ENCODE measurements at regions not wholly inside any gene's neighbourhood (a gene's known extent, or its start where the extent isn't known, plus 50 kb on each side); places are given as distances from the start of the nearest gene placed in this dataset.

DNA sequence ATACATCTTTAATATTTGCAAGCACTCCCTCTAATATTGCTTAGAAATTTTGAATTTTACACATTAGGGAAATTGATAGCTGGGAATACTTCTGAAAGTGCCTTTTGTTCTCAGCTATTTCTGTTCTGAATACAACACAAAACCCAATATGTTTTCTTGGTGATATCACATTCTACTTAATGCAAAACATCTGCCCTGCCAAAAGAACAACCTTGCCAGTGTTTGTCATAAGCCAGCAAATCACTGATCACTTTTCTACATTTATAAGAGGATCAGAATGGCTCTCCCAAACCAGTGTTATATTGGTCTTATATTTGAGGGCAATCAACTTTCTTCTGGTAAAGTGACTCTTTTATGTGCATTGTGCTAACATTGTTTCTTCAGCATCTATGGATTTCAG lies 126.8 kb upstream of the APOOL start:
- H3F3A ChIP-seq (replicated peaks; ENCODE audit: insufficient read depth) = no peaks in the 10 kb centered on the region
- no peaks in the 10 kb centered on the region for H3K4me1 ChIP-seq (ENCODE audit: control insufficient read depth in 1 of 2, insufficient read depth in 2 of 2, low read depth in 1 of 2, low read length in 1 of 2)
- H3K4me2 ChIP-seq = no peak overlapping the region
- no peak overlapping the region for H3K27ac ChIP-seq (ENCODE audit: low read depth in 2 of 2, low read length in 1 of 2)
- CTCF ChIA-PET = no interaction called here
- H3K9ac ChIP-seq = no peak overlapping the region
- H3K4me3 ChIP-seq (ENCODE audit: low read depth in 2 of 2, low read length in 1 of 2) = no peak overlapping the region
- no peaks in the 10 kb centered on the region for H3K36me3 ChIP-seq (replicated peaks in 1 of 2; ENCODE audit: control insufficient read depth in 1 of 2, insufficient read depth in 2 of 2, low read length in 1 of 2)
- no peak for DNase-seq
- no peak overlapping the region for H2AFZ ChIP-seq (ENCODE audit: low read depth)
- H3K9me2 ChIP-seq = no peaks in the 10 kb centered on the region
- H3K27me3 ChIP-seq (ENCODE audit: insufficient read depth) = no peaks in the 10 kb centered on the region
- H3K9me3 ChIP-seq = no peaks in the 10 kb centered on the region
- TF ChIP-seq JUND (IDR thresholded peaks at IDR 0.05) (no peak), RFX5 (IDR thresholded peaks at IDR 0.05; ENCODE audit: low read length) (no peak)
- TF ChIP-seq, protein P1, sequence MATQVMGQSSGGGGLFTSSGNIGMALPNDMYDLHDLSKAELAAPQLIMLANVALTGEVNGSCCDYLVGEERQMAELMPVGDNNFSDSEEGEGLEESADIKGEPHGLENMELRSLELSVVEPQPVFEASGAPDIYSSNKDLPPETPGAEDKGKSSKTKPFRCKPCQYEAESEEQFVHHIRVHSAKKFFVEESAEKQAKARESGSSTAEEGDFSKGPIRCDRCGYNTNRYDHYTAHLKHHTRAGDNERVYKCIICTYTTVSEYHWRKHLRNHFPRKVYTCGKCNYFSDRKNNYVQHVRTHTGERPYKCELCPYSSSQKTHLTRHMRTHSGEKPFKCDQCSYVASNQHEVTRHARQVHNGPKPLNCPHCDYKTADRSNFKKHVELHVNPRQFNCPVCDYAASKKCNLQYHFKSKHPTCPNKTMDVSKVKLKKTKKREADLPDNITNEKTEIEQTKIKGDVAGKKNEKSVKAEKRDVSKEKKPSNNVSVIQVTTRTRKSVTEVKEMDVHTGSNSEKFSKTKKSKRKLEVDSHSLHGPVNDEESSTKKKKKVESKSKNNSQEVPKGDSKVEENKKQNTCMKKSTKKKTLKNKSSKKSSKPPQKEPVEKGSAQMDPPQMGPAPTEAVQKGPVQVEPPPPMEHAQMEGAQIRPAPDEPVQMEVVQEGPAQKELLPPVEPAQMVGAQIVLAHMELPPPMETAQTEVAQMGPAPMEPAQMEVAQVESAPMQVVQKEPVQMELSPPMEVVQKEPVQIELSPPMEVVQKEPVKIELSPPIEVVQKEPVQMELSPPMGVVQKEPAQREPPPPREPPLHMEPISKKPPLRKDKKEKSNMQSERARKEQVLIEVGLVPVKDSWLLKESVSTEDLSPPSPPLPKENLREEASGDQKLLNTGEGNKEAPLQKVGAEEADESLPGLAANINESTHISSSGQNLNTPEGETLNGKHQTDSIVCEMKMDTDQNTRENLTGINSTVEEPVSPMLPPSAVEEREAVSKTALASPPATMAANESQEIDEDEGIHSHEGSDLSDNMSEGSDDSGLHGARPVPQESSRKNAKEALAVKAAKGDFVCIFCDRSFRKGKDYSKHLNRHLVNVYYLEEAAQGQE (IDR thresholded peaks at IDR 0.05; ENCODE audit: low read depth, low read length) = no peak
- H4K20me1 ChIP-seq (ENCODE audit: insufficient read depth) = no peaks in the 10 kb centered on the region
- no peaks in the 10 kb centered on the region for H3K79me2 ChIP-seq (ENCODE audit: insufficient read depth)
- POLR2A ChIA-PET = no interaction called here

DNA sequence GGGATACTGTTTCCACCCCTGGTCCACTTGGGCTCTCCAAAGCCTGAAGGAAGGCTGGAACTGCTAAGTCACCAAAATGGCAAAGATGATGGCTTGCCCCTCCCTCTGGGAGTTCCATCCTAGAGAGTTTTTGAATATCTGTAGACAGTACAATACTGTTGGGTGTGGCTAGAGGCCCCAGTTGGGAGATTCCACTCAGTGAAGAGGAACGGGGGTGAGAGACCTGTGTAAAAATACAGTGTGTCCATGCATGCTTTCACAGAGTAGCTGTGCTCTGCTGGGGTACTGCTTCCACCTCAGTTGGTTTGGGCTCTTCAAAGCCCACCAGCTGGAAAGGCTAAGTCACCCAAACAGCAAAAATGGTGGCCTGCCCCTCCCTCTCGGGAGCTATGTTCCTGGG lies 109.8 kb upstream of the APOOL start:
- Histone ChIP-seq H3K9ac (no peak overlapping the region), H3K9me2 (no peaks in the 10 kb centered on the region), H3K9me3 (no peaks in the 10 kb centered on the region), H3K36me3 (replicated peaks in 1 of 2; ENCODE audit: control insufficient read depth in 1 of 2, insufficient read depth in 2 of 2, low read length in 1 of 2) (no peaks in the 10 kb centered on the region), H3K4me1 (ENCODE audit: control insufficient read depth in 1 of 2, insufficient read depth in 2 of 2, low read depth in 1 of 2, low read length in 1 of 2) (no peaks in the 10 kb centered on the region), H3K4me3 (ENCODE audit: low read depth in 2 of 2, low read length in 1 of 2) (no peak overlapping the region), H2AFZ (ENCODE audit: low read depth) (no peak overlapping the region), H3F3A (replicated peaks; ENCODE audit: insufficient read depth) (no peaks in the 10 kb centered on the region), H3K27me3 (ENCODE audit: insufficient read depth) (no peaks in the 10 kb centered on the region), H3K4me2 (no peak overlapping the region), H3K79me2 (ENCODE audit: insufficient read depth) (no peaks in the 10 kb centered on the region), H3K27ac (ENCODE audit: low read depth in 2 of 2, low read length in 1 of 2) (no peak overlapping the region), H4K20me1 (ENCODE audit: insufficient read depth) (no peaks in the 10 kb centered on the region)
- ChIA-PET CTCF (no interaction called here), POLR2A (no interaction called here)
- DNase-seq = no peak
- TF ChIP-seq RFX5 (IDR thresholded peaks at IDR 0.05; ENCODE audit: low read length) = no peak
- TF ChIP-seq EZH2phosphoT487 (IDR thresholded peaks at IDR 0.05; ENCODE audit: borderline replicate concordance, low read depth) = no peak
- TF ChIP-seq RCOR1 (IDR thresholded peaks at IDR 0.05; ENCODE audit: low read length) = no peak
- no peak for TF ChIP-seq RAD21 (IDR thresholded peaks at IDR 0.05; ENCODE audit: low read length)
- no peak for TF ChIP-seq SIN3A (IDR thresholded peaks at IDR 0.05; ENCODE audit: borderline replicate concordance, low read depth, low read length)
- TF ChIP-seq TCF12 (IDR thresholded peaks at IDR 0.05) = no peak
- TF ChIP-seq FOXJ3 (CRISPR knock-in tag; IDR thresholded peaks at IDR 0.05) = no peak
- WGBS (ENCODE audit: low lambda C conversion rate) = 5% methylated on average over 2 of the region's 2 CpGs
